IMR-90 (cell line): ENCODE measurements at regions not wholly inside any gene's neighbourhood (a gene's known extent, or its start where the extent isn't known, plus 50 kb on each side); places are given as distances from the start of the nearest gene placed in this dataset.

Source experiments
- ATAC-seq: fragments of 200-7000 bp; cut with Tn5 transposase; 2 replicates; pipeline ENCODE4 v1.9.1; 2020; ENCODE audit warnings: low read depth, mild to moderate bottlenecking, moderate library complexity
- BruUV-seq: library from RNA; stranded (reverse); fragments of 400-500 nt; replicated peaks from 2 replicates; lab custom pipeline; 2021; lab: Mats Ljungman, UMichigan
- CTCF ChIA-PET: fragments of 300-600 bp; formaldehyde crosslinking; extraction: SDS; loops from one replicate; lab custom pipeline; 2021; ENCODE audit warnings: antibody characterized with exemption; lab: Yijun Ruan, JAX
- POLR2A ChIA-PET: fragments of 300-600 bp; sonication (Branson Sonifier 250); formaldehyde crosslinking; loops from one replicate; lab custom pipeline; 2022; ENCODE audit warnings: antibody characterized with exemption; ENCODE audit not compliant: unreplicated experiment; lab: Charles Lee
- DNase-seq: peaks from one replicate; pipeline ENCODE4 v3.0.0; 2013
- H2AFZ ChIP-seq: replicated peaks from 2 replicates; pipeline ENCODE3; 2013; ENCODE audit warnings: low read length, mild to moderate bottlenecking; ENCODE audit not compliant: poor library complexity
- H2AK5ac ChIP-seq: 2 replicates; pipeline ENCODE4 v1.6.1; 2013; ENCODE audit warnings: low read depth, low read length, inconsistent platforms
- H2AK9ac ChIP-seq: replicated peaks from 2 replicates; pipeline ENCODE3; 2013; ENCODE audit warnings: mild to moderate bottlenecking, low read depth, low read length, moderate library complexity; ENCODE audit not compliant: poor library complexity
- H2BK120ac ChIP-seq: 2 replicates; pipeline ENCODE4 v1.6.1; 2013; ENCODE audit warnings: low read depth, low read length, inconsistent platforms
- H2BK15ac ChIP-seq: 3 replicates; pipeline ENCODE4 v1.6.1; 2013; ENCODE audit warnings: low read depth, low read length, inconsistent platforms
- H2BK20ac ChIP-seq: 2 replicates; pipeline ENCODE4 v1.6.1; 2013; ENCODE audit warnings: low read depth, mild to moderate bottlenecking, inconsistent platforms, low read length, moderate library complexity
- H2BK5ac ChIP-seq: 2 replicates; pipeline ENCODE4 v1.6.1; 2013; ENCODE audit warnings: mild to moderate bottlenecking, low read depth, low read length, inconsistent platforms; ENCODE audit not compliant: poor library complexity, severe bottlenecking
- H3K14ac ChIP-seq: replicated peaks from 2 replicates; pipeline ENCODE4 v1.6.1; 2013; ENCODE audit warnings: low read depth, low read length, inconsistent platforms
- H3K18ac ChIP-seq: 2 replicates; pipeline ENCODE4 v1.6.1; 2013; ENCODE audit warnings: low read depth, low read length, control low read depth
- H3K23ac ChIP-seq: 2 replicates; pipeline ENCODE4 v1.6.1; 2013; ENCODE audit warnings: low read depth, low read length, inconsistent platforms
- H3K27ac ChIP-seq: 2 replicates; pipeline ENCODE4 v1.5.1; 2013; ENCODE audit warnings: mild to moderate bottlenecking, control low read depth, low read length; ENCODE audit not compliant: insufficient read depth
- H3K27me3 ChIP-seq: 2 replicates; pipeline ENCODE4 v1.6.1; 2013; ENCODE audit warnings: low read length; ENCODE audit not compliant: control insufficient read depth, insufficient read depth
- H3K36me3 ChIP-seq: 2 replicates; pipeline ENCODE4 v1.6.1; 2013; ENCODE audit warnings: low read length, mixed read lengths; ENCODE audit not compliant: control insufficient read depth, insufficient read depth
- H3K4ac ChIP-seq: 2 replicates; pipeline ENCODE4 v1.6.1; 2013; ENCODE audit warnings: low read depth, low read length, inconsistent platforms
- H3K4me1 ChIP-seq: 2 replicates; pipeline ENCODE4 v1.6.1; 2013; ENCODE audit warnings: low read length, mixed read lengths; ENCODE audit not compliant: control insufficient read depth, insufficient read depth
- H3K4me2 ChIP-seq: 2 replicates; pipeline ENCODE4 v1.6.1; 2013; ENCODE audit warnings: low read depth, mild to moderate bottlenecking, control low read depth, low read length, moderate library complexity
- H3K4me3 ChIP-seq: 2 replicates; pipeline ENCODE4 v1.5.1; 2013; ENCODE audit warnings: low read depth, mild to moderate bottlenecking, control low read depth, low read length, moderate library complexity; ENCODE audit not compliant: insufficient read depth
- H3K56ac ChIP-seq: 2 replicates; pipeline ENCODE4 v1.6.1; 2013; ENCODE audit warnings: low read length, inconsistent platforms; ENCODE audit not compliant: insufficient read depth; ENCODE audit errors: extremely low read depth
- H3K79me1 ChIP-seq, 2 experiments: 2 replicates each; pipeline ENCODE4 v1.6.1; 2013; ENCODE audit warnings: low read length in 2 of 2, inconsistent platforms in 1 of 2, low read depth in 1 of 2
- H3K9ac ChIP-seq: 2 replicates; pipeline ENCODE4 v1.6.1; 2013; ENCODE audit warnings: low read depth, low read length, control low read depth
- H3K9me1 ChIP-seq: 2 replicates; pipeline ENCODE4 v1.6.1; 2013; ENCODE audit warnings: low read length, inconsistent platforms; ENCODE audit not compliant: insufficient read depth
- H3K9me3 ChIP-seq: 2 replicates; pipeline ENCODE4 v1.6.1; 2013; ENCODE audit warnings: low read length; ENCODE audit not compliant: control insufficient read depth, insufficient read depth
- H4K20me1 ChIP-seq: 2 replicates; pipeline ENCODE4 v1.6.1; 2013; ENCODE audit warnings: low read length, inconsistent platforms; ENCODE audit not compliant: insufficient read depth
- H4K5ac ChIP-seq: 2 replicates; pipeline ENCODE4 v1.6.1; 2013; ENCODE audit warnings: mild to moderate bottlenecking, low read depth, low read length, control low read depth
- H4K8ac ChIP-seq, 2 experiments: 2 replicates each; pipeline ENCODE4 v1.6.1; 2013; ENCODE audit warnings: low read depth in 2 of 2, low read length in 2 of 2, control low read depth in 1 of 2, inconsistent platforms in 1 of 2
- H4K91ac ChIP-seq: 2 replicates; pipeline ENCODE4 v1.6.1; 2013; ENCODE audit warnings: low read depth, low read length, inconsistent platforms; ENCODE audit not compliant: insufficient read depth
- FOS ChIP-seq: fragments of 150-350 bp; IDR thresholded peaks from 2 replicates; pipeline ENCODE4 v1.6.1; 2016; ENCODE audit warnings: low read depth, low read length
- MXI1 ChIP-seq: IDR thresholded peaks from 2 replicates; pipeline ENCODE4 v1.6.1; 2012; ENCODE audit warnings: low read depth, mild to moderate bottlenecking, low read length, moderate library complexity, borderline replicate concordance
- NFE2L2 ChIP-seq: fragments of 150-350 bp; IDR thresholded peaks from 2 replicates; pipeline ENCODE4 v1.6.1; 2016; ENCODE audit warnings: low read depth, mild to moderate bottlenecking, low read length
- USF2 ChIP-seq: fragments of 150-350 bp; IDR thresholded peaks from 2 replicates; pipeline ENCODE4 v1.6.1; 2017; ENCODE audit warnings: mild to moderate bottlenecking, antibody characterized with exemption, low read length, low read depth
- WGBS, 2 experiments: methylation state at CpG; one replicate each; pipeline versions ENCODE4 v1.1.5 to v1.1.7; 2013; ENCODE audit warnings: missing lambda C conversion rate in 2 of 2; ENCODE audit not compliant: insufficient read length in 1 of 2; ENCODE audit errors: extremely low coverage in 2 of 2; 5-methylcytosine and 5-hydroxymethylcytosine counted together
- dilution Hi-C: fragments of 300-500 bp; cut with HindIII; formaldehyde crosslinking; loops from one replicate; pipeline ENCODE4 v1.14.3; 2018; ENCODE audit warnings: low sequenced_read_pairs; ENCODE audit not compliant: unreplicated experiment
- in situ Hi-C: fragments of 300-500 bp; cut with MboI; formaldehyde crosslinking; loops from 3 replicates; pipeline ENCODE4 v1.14.3; 2019; ENCODE audit warnings: low sequenced_read_pairs, inconsistent platforms, mixed read lengths
- intact Hi-C: fragments of 100-400 bp; cut with micrococcal nuclease; formaldehyde crosslinking; loops from 2 replicates; pipeline ENCODE4 v1.10.0; 2022

DNA sequence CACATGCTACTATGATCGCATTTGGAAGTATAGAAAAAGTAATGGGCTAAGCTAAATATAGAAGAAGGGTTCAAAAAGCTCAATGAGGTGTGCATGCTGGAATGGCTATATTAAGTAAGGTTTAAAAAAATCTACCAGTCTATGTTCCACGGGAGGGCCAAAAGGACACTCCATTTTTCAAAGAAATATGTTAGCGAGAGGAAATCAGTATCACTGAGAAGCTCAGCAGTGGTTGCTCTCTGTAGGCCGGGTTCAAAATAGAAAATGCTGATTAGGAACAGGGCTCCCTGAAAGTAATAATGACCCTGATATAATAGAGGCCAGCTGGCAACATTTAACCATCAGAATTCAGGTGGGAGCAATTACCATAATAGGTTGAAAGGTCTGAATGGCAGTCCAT, 224.5 kb upstream of the SEMA3E start:
- H2AK9ac ChIP-seq = no peak overlapping the region
- DNase-seq (no peak), ATAC-seq (no peak)
- no peak overlapping the region for H3K14ac ChIP-seq
- intact Hi-C loops (no loop called here), dilution Hi-C loops (no loop called here), in situ Hi-C loops (no loop called here)
- H2BK120ac ChIP-seq = no peak overlapping the region
- TF ChIP-seq MXI1 (no peak), USF2 (no peak), FOS (no peak), NFE2L2 (no peak)
- H4K5ac ChIP-seq = no peak overlapping the region
- no peak overlapping the region for H3K56ac ChIP-seq
- no peak overlapping the region for H3K27ac ChIP-seq
- POLR2A ChIA-PET = no interaction called here
- no peaks in the 10 kb centered on the region for H3K36me3 ChIP-seq
- WGBS, 2 experiments = 20% methylated on average over 1 of the region's 4 CpGs; no CpG with 5 or more reads in 1 of the 2 experiments
- H2AFZ ChIP-seq = no peak overlapping the region
- no peak overlapping the region for H3K9ac ChIP-seq
- no peak overlapping the region for H2BK20ac ChIP-seq
- no peak overlapping the region for H3K4me2 ChIP-seq
- no peak overlapping the region for H4K8ac ChIP-seq
- H3K9me1 ChIP-seq = no peaks in the 10 kb centered on the region
- no peak overlapping the region for H3K23ac ChIP-seq
- no peak overlapping the region for H3K4me3 ChIP-seq
- CTCF ChIA-PET = no interaction called here
- no peaks in the 10 kb centered on the region for H3K9me3 ChIP-seq
- no peaks in the 10 kb centered on the region for H4K20me1 ChIP-seq
- no peak overlapping the region for H4K91ac ChIP-seq
- H3K4me1 ChIP-seq = no peaks in the 10 kb centered on the region
- H3K4ac ChIP-seq = no peak overlapping the region
- no peak overlapping the region for H2AK5ac ChIP-seq
- no peak overlapping the region for H2BK15ac ChIP-seq
- H2BK5ac ChIP-seq = no peak overlapping the region
- H3K79me1 ChIP-seq = no peaks in the 10 kb centered on the region
- no peaks in the 10 kb centered on the region for H3K27me3 ChIP-seq
- no peak overlapping the region for H3K18ac ChIP-seq
- no TSS peak for BruUV-seq
